ENCODE measurements at regions not wholly inside any gene's neighbourhood (a gene's known extent, or its start where the extent isn't known, plus 50 kb on each side); places are given as distances from the start of the nearest gene placed in this dataset.

DNA sequence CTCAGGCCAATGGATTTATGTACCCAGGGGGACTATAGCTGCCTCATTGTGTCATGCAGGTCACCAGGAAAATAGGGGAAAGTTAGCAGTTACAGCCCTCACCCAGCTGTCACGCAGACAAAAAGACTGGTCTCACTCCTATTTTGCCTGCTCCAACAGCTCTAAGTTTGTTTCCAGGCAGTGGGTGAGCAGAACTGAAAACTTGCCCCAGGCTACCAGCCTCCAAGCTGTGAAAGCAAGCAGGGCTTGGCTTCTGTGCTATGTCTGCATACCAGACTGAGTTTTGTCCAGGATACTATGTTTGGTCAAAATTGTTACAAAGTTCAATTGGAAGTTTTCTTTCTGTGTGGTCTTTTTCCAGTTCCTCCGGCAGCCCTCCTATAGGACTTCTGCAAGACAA, 628.4 kb downstream of the FAM133A start:
- TF ChIP-seq POLR2A (IDR thresholded peaks at IDR 0.05; ENCODE audit: low read depth, low read length) = no peak
- no peak for TF ChIP-seq POLR2AphosphoS5 (IDR thresholded peaks at IDR 0.05; ENCODE audit: low read depth, low read length)
- TF ChIP-seq TAF1 (IDR thresholded peaks at IDR 0.05; ENCODE audit: borderline replicate concordance, low read depth, low read length) = no peak

All from GM12892 (cell line).